NCI-H748 treated with DMSO at 0.1 percent for 48 hours (cell line): ENCODE measurements at regions not wholly inside any gene's neighbourhood (a gene's known extent, or its start where the extent isn't known, plus 50 kb on each side); places are given as distances from the start of the nearest gene placed in this dataset.

Experiments
- DNase-seq: peaks from one replicate; lab custom pipeline; 2025; lab: John Stamatoyannopoulos, UW

- DNase-seq = no peak
These were observed 53.8 kb downstream of the FZD10 start for GRCh38 chr12:130216031-130216430.

- no peak for DNase-seq
These were observed 56.4 kb downstream of the FZD10 start for GRCh38 chr12:130218682-130219081.

GRCh38 chr12:130219929-130220705 is 57.9 kb downstream of the FZD10 start:
- no peak for DNase-seq

GRCh38 chr12:130220706-130221100 is 58.4 kb downstream of the FZD10 start:
- DNase-seq = no peak

GRCh38 chr12:130222519-130223218 is 60.4 kb downstream of the FZD10 start:
- DNase-seq = no peak

GRCh38 chr12:130223767-130224244 is 61.5 kb downstream of the FZD10 start:
- DNase-seq = no peak

- DNase-seq = no peak
These were observed 62.3 kb downstream of the FZD10 start for GRCh38 chr12:130224613-130225012.

- DNase-seq = no peak
These were observed 63.1 kb downstream of the FZD10 start for GRCh38 chr12:130225347-130225746.

GRCh38 chr12:130226126-130226525 is 63.9 kb downstream of the FZD10 start:
- DNase-seq = no peak

GRCh38 chr12:130226771-130227170 is 64.5 kb downstream of the FZD10 start:
- DNase-seq = no peak

- DNase-seq = no peak
These were observed 65.4 kb downstream of the FZD10 start for GRCh38 chr12:130227641-130228040.

GRCh38 chr12:130236446-130236845 is 74.2 kb downstream of the FZD10 start:
- DNase-seq = no peak

- no peak for DNase-seq
These were observed 78.7 kb downstream of the FZD10 start for GRCh38 chr12:130240831-130241590.

GRCh38 chr12:130242506-130242905 is 80.2 kb downstream of the FZD10 start:
- DNase-seq = no peak

GRCh38 chr12:130245251-130245650 is 83.0 kb downstream of the FZD10 start:
- DNase-seq = no peak

GRCh38 chr12:130246560-130246959 is 84.3 kb downstream of the FZD10 start:
- no peak for DNase-seq

- no peak for DNase-seq
These were observed 85.5 kb downstream of the FZD10 start for GRCh38 chr12:130247634-130248237.

GRCh38 chr12:130249376-130249775 is 87.1 kb downstream of the FZD10 start:
- DNase-seq = no peak

GRCh38 chr12:130251236-130251780 is 86.4 kb upstream of the PIWIL1 start:
- DNase-seq = no peak

- no peak for DNase-seq
These were observed 83.8 kb upstream of the PIWIL1 start for GRCh38 chr12:130253866-130254265.

- no peak for DNase-seq
These were observed 83.0 kb upstream of the PIWIL1 start for GRCh38 chr12:130254461-130255276.
